MM.1S (cell line): ENCODE measurements at regions not wholly inside any gene's neighbourhood (a gene's known extent, or its start where the extent isn't known, plus 50 kb on each side); places are given as distances from the start of the nearest gene placed in this dataset.

Experiments used
- DNase-seq: peaks from one replicate; pipeline ENCODE4 v3.0.0-alpha.2; 2015
- H2AFZ ChIP-seq: fragments of 300-600 bp; sonication (generic); 2 replicates; pipeline ENCODE4 v1.6.0; 2016; ENCODE audit warnings: antibody characterized with exemption, low read length
- H3F3A ChIP-seq: fragments of 300-600 bp; sonication (generic); 2 replicates; pipeline ENCODE4 v1.6.1; 2016; ENCODE audit warnings: mild to moderate bottlenecking, antibody characterized with exemption, low read length, moderate library complexity, mixed read lengths; ENCODE audit not compliant: insufficient read depth
- H3K27ac ChIP-seq: fragments of 300-600 bp; sonication (generic); 2 replicates; pipeline ENCODE4 v1.5.1; 2016; ENCODE audit warnings: mild to moderate bottlenecking, low read length
- H3K27me3 ChIP-seq: fragments of 300-600 bp; sonication (generic); replicated peaks from 2 replicates; pipeline ENCODE4 v1.6.0; 2016; ENCODE audit warnings: low read length; ENCODE audit not compliant: insufficient read depth
- H3K36me3 ChIP-seq: fragments of 300-600 bp; sonication (generic); replicated peaks from 2 replicates; pipeline ENCODE4 v1.6.1; 2016; ENCODE audit warnings: mild to moderate bottlenecking, low read length, mixed read lengths; ENCODE audit not compliant: insufficient read depth
- H3K4me1 ChIP-seq: fragments of 300-600 bp; sonication (generic); 2 replicates; pipeline ENCODE4 v1.6.1; 2016; ENCODE audit warnings: low read length, mixed read lengths
- H3K4me2 ChIP-seq: fragments of 300-600 bp; sonication (generic); 2 replicates; pipeline ENCODE4 v1.6.0; 2016; ENCODE audit warnings: low read depth, low read length
- H3K4me3 ChIP-seq: fragments of 300-600 bp; sonication (generic); 2 replicates; pipeline ENCODE4 v1.5.1; 2016; ENCODE audit warnings: low read length, mixed read lengths
- H3K79me2 ChIP-seq: fragments of 300-600 bp; sonication (generic); 2 replicates; pipeline ENCODE4 v1.6.1; 2016; ENCODE audit warnings: mixed run types, low read length, mixed read lengths
- H3K9ac ChIP-seq: fragments of 300-600 bp; sonication (generic); 2 replicates; pipeline ENCODE4 v1.6.1; 2016; ENCODE audit warnings: low read length, mixed read lengths
- H3K9me2 ChIP-seq: fragments of 300-600 bp; sonication (generic); replicated peaks from 2 replicates; pipeline ENCODE4 v1.6.1; 2016; ENCODE audit warnings: mild to moderate bottlenecking, low read length, mixed read lengths; ENCODE audit not compliant: insufficient read depth
- H3K9me3 ChIP-seq: fragments of 300-600 bp; sonication (generic); replicated peaks from 2 replicates; pipeline ENCODE4 v1.6.1; 2016; ENCODE audit warnings: mild to moderate bottlenecking, low read length, mixed read lengths; ENCODE audit not compliant: insufficient read depth
- H4K20me1 ChIP-seq: fragments of 300-600 bp; sonication (generic); 2 replicates; pipeline ENCODE4 v1.6.1; 2016; ENCODE audit warnings: mild to moderate bottlenecking, low read length, moderate library complexity, mixed read lengths; ENCODE audit not compliant: insufficient read depth
- EZH2 ChIP-seq: fragments of 300-600 bp; sonication (generic); optimal IDR thresholded peaks from 2 replicates; pipeline ENCODE3; 2017; ENCODE audit warnings: low read depth, mild to moderate bottlenecking, antibody characterized with exemption, low read length, mixed read lengths
- EZH2phosphoT487 ChIP-seq: fragments of 300-600 bp; sonication (generic); IDR thresholded peaks from 2 replicates; pipeline ENCODE4 v1.6.1; 2018; ENCODE audit warnings: antibody characterized with exemption, low read length
- TF ChIP-seq, protein P1 (sequence below): fragments of 300-600 bp; sonication (generic); IDR thresholded peaks from 2 replicates; pipeline ENCODE4 v1.5.1; 2016; ENCODE audit warnings: antibody characterized with exemption, low read length, mixed read lengths

DNA sequence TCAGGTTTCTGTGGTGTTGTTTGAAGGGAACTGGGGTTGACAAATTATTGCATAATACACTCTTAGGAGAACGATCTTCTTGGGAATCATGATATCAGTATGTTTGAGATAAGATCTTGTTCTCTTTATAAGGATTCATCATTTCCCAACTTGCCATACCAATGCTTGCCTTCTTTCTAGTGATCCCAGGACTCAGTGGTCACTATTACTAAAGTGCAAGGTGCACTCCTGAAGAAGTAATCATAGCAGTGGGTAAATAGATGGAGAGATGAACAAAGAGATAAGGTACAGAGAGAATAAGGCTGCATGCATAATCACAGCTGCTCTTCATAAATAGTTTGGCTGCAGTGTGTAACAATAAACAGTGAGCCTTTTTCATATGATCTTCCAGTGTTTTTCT, 404.0 kb downstream of the DOK5 start:
- Histone ChIP-seq H4K20me1 (no peaks in the 10 kb centered on the region), H2AFZ (no peak overlapping the region), H3K9me2 (no peaks in the 10 kb centered on the region), H3K79me2 (no peaks in the 10 kb centered on the region), H3F3A (no peaks in the 10 kb centered on the region), H3K27me3 (no peaks in the 10 kb centered on the region), H3K9ac (no peak overlapping the region), H3K27ac (no peak overlapping the region), H3K36me3 (no peaks in the 10 kb centered on the region), H3K4me1 (no peaks in the 10 kb centered on the region), H3K9me3 (no peaks in the 10 kb centered on the region), H3K4me2 (no peak overlapping the region), H3K4me3 (no peak overlapping the region)
- no peak for DNase-seq
- no peak for TF ChIP-seq EZH2
- TF ChIP-seq, protein P1, sequence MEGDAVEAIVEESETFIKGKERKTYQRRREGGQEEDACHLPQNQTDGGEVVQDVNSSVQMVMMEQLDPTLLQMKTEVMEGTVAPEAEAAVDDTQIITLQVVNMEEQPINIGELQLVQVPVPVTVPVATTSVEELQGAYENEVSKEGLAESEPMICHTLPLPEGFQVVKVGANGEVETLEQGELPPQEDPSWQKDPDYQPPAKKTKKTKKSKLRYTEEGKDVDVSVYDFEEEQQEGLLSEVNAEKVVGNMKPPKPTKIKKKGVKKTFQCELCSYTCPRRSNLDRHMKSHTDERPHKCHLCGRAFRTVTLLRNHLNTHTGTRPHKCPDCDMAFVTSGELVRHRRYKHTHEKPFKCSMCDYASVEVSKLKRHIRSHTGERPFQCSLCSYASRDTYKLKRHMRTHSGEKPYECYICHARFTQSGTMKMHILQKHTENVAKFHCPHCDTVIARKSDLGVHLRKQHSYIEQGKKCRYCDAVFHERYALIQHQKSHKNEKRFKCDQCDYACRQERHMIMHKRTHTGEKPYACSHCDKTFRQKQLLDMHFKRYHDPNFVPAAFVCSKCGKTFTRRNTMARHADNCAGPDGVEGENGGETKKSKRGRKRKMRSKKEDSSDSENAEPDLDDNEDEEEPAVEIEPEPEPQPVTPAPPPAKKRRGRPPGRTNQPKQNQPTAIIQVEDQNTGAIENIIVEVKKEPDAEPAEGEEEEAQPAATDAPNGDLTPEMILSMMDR, result no peak
- TF ChIP-seq EZH2phosphoT487, result no peak

DNA sequence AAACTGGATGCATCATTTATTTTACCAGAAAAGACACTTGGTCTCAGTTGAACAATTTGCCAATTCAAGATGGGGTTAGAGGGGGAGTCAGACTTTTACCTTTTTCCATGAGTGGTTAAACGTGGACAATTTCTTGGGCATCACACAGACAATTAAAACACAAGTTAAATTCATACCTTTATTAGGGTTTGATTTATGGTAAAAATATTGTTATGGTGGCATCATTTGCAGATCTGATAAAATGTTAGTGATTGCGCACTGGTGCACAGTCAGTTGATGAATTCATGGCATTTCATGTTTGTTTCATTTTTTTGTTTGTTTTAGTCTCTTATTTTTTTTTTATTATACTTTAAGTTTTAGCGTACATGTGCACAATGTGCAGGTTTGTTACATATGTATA, 399.9 kb downstream of the DOK5 start:
- no peak for DNase-seq
- Histone ChIP-seq H3K9me2 (no peaks in the 10 kb centered on the region), H3K79me2 (no peaks in the 10 kb centered on the region), H3K4me1 (no peaks in the 10 kb centered on the region), H3K9ac (no peak overlapping the region), H3K9me3 (no peaks in the 10 kb centered on the region), H4K20me1 (no peaks in the 10 kb centered on the region), H3K4me3 (no peak overlapping the region), H3K27me3 (no peaks in the 10 kb centered on the region), H3K36me3 (no peaks in the 10 kb centered on the region), H2AFZ (no peak overlapping the region), H3F3A (no peaks in the 10 kb centered on the region), H3K27ac (no peak overlapping the region), H3K4me2 (no peak overlapping the region)
- TF ChIP-seq, protein P1, result no peak
- TF ChIP-seq EZH2, result no peak
- no peak for TF ChIP-seq EZH2phosphoT487

DNA sequence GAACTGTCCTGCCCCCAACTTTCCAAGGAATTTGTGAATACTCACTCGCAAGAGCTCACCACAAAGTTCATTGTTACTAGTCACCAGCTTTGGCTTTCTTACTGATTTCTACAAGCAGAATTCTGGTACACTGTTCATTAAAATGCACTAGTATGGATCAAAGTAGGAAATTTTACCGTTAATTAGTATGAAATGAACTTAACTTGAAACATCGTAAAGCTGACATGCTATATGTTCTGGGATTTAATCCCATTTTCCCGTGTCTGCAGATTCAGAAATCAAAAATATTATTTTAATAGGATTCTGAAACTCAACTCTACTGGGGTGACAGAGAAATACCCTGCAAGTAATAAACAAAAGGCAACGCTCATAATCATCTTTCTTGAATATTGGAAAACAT, 399.3 kb downstream of the DOK5 start:
- H4K20me1 ChIP-seq, result no peaks in the 10 kb centered on the region
- H3K27ac ChIP-seq, result no peak overlapping the region
- no peaks in the 10 kb centered on the region for H3K9me3 ChIP-seq
- no peaks in the 10 kb centered on the region for H3K9me2 ChIP-seq
- DNase-seq, result no peak
- H3K4me2 ChIP-seq, result no peak overlapping the region
- no peaks in the 10 kb centered on the region for H3K36me3 ChIP-seq
- no peak for TF ChIP-seq EZH2phosphoT487
- TF ChIP-seq, protein P1, result no peak
- no peak for TF ChIP-seq EZH2
- no peak overlapping the region for H2AFZ ChIP-seq
- H3K4me1 ChIP-seq, result no peaks in the 10 kb centered on the region
- H3K79me2 ChIP-seq, result no peaks in the 10 kb centered on the region
- H3F3A ChIP-seq, result no peaks in the 10 kb centered on the region
- no peak overlapping the region for H3K9ac ChIP-seq
- H3K4me3 ChIP-seq, result no peak overlapping the region
- H3K27me3 ChIP-seq, result no peaks in the 10 kb centered on the region
